HG03558 (cell line): ENCODE measurements at regions not wholly inside any gene's neighbourhood (a gene's known extent, or its start where the extent isn't known, plus 50 kb on each side); places are given as distances from the start of the nearest gene placed in this dataset.
"Not testable (repeated sequence)": the region's sequence is repeated elsewhere in the genome, so short reads cannot be mapped to it uniquely, and the experiment has no call there.

ENCODE experiments used
- ATAC-seq: cut with Tn5 transposase; IDR thresholded peaks from one replicate; pipeline ENCODE4 v1.9.1; 2021; ENCODE audit warnings: moderate number of reproducible peaks; ENCODE audit not compliant: unreplicated experiment; ENCODE audit errors: extremely low read depth

GRCh38 chr14:97785495-97785894 lies 988.3 kb downstream of the VRK1 start:
- no peak for ATAC-seq

GRCh38 chr14:97788364-97788763 lies 991.2 kb downstream of the VRK1 start:
- no peak for ATAC-seq

GRCh38 chr14:97788846-97789526 lies 991.8 kb downstream of the VRK1 start:
- no peak for ATAC-seq

DNA sequence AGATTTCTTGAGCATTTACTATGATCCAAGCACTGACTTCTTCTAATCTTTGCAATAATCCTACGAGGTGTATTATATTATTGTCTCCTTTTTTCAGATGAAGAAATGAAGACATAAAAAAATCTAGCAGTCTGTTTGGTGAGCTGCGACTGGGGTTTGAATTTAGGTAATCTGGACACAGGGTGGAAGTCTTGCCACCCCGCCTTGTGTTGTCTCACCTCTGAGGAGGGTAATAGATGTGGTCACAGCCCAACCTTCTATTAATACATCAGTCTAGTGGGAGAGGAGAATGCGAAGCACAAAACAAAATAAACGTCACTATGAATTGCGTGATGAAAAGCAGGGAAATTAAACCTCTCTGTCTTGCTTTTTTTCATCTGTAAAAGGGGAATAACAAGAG lies 993.9 kb downstream of the VRK1 start:
- no peak for ATAC-seq

DNA sequence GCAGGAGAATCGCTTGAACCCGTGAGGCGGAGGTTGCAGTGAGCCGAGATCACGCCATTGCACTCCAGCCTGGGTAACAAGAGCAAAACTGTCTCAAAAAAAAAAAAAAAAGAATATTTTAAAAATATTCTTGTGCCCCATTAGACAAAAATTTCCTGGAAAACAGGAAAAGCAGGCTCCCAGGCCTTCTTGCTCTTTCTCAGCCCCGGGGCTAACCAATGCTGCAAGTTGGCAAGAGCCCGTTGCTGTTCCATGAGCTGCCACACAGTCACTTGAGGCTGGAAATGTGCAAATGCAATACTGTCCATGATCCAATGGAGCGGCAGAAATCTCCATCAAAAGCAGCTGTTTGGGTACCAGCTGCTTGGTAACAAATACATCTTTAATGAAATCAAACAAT lies 994.7 kb downstream of the VRK1 start:
- no peak for ATAC-seq

DNA sequence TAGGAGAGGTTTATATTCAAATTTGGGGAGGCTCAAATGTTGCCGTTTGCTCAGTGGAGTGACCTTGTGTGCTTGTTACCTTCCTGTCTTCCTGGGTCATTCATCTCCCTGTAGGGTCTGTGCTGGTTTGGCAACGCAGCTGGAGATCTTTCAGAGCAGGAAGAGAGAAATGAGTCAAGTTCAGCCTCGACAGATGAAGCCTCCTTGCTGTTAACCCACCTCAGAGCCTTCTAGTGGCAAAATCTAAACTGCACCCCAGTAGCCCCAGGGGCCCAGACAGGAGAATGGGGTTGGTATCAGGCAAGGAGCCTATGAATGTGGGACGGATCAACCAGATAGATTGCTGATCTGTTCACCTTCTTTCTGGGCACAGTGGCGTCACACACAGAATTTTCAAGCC lies 999.3 kb downstream of the VRK1 start:
- ATAC-seq: no peak

DNA sequence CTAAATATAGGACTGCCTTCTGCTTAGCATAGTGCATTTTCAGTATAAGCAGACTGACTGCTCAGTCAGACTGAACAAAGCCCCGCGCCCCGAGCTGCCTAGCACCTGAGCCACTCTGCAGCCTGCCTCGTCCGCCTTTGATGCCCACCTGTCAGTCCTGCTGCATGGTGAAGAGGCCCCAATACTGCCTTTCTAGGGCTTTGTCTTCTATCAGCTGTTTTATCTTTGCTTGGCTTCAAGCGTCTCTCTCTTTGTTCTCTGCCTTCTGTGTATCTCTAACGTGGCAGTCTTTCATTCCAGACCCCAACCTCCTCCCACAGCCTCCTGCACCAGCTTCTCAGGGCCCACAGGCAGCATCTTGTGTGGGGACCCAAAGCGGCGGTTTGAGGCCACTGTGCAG lies 1001.0 kb downstream of the VRK1 start:
- no peak for ATAC-seq

DNA sequence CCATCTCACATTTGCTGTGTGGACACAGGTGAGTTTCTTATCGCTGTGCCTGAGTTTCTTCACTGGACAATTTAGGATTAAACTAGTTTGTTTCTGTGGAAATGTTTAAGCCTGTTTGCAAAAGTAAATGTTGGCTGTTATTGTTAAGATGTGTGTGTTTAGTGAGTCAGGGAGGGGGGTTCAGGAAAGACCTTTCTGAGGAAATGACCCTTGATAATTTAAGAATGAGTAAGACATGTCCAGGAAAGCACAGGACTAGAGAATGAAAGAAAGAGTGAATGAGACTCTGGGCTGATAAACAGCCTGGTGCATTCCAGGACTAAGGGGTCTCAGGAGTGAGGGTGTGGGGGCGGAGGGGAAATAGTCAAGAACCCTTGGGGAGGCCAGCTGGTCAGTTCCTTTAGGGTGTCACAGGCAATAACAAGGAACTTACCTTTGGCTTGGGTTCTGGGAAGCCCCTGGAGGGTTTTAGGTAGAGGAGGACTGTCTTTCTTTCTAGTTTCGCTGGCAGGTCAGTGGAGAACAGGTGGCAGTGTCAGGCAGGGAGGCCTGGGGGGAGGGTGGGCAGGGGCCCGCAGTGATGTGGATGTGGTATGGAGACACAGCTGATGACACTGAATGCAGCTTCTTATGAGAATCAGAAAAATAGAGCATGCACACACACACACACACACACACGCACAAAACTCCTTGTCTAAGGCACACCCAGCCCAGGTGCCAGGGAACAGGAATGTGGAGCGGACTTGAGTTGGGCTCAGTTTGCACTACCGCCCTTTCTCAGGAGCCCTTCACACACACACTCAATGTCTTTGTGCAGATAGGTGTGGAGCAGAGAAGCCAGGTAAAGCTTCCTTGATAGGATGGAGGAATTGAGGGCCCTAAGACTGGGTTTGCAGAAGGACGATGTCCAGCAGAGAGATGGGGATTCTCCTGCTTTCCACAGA lies 1005.5 kb downstream of the VRK1 start:
- ATAC-seq: no peak

DNA sequence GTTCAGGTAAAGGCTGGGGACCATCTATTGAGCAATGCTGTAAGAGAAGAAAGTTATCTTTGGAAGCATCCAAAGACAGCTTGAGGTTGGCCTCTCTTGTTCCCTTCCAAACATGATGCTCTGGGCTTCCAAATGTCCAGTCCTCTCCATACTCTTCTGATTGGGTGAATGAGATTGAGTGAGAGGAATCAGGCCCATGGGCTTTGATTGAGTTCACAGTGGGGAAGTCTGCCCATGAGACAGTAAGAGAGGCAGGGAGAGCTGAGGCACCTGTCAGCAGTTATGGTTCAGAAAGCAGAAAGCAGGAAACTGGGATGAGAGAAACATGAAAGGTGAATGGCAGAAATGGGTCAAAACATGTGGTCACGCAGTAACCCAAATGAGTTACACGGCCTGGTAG lies 1006.9 kb downstream of the VRK1 start:
- no peak for ATAC-seq

DNA sequence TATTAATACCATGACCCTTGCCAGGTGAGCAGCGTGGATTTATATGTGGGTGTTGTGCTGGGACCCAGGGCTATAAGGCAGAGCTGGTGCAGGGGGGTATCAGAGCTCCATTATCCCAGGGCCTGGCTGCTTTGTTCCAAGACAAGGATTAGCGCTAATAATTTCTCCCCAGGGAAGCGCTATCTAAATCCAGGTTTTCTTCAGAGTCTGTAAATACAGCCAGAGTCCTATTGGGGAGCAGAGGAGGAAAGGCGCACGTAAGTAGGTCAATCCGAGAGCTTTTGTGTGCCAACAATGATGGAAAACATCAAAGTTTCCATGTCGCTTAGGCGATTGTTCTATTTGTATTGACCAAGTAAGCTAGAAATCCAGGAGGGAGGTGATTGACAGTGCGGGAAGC lies 1009.7 kb downstream of the VRK1 start:
- ATAC-seq: no peak

DNA sequence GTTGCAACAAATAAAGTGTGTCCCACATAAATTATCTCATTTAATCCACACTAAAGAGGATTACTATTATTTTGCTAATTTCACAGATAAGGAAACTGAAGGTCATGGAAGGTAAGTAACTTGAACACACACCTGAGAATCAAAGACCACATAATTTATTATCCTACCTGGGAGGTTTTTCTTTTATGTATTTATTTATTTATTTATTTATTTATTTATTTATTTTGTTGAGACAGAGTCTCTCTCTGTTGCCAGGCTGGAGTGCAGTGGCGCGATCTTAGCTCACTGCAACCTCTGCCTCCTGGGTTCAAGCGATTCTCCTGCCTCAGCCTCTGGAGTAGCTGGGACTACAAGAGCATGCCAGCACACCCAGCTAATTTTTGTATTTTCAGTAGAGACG lies 1011.4 kb downstream of the VRK1 start:
- ATAC-seq: not testable (repeated sequence)

DNA sequence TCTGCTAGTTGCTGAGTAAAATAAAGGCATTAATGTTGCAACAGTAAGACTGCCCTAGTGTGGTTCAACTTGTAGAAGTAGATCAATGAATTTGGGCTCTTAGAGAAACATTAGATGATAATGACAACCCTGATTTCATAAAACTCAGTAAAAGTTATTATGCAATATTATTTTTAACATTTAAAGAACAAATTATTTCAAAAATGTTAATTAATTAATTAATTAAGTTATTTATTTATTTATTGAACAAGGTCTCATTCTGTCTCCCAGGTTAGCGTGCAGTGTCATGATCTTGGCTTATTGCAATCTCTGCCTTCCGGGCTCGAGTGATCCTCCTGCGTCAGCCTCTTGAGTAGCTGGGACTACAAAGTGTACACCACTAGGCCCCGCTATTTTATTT lies 1016.4 kb downstream of the VRK1 start:
- ATAC-seq: no peak

DNA sequence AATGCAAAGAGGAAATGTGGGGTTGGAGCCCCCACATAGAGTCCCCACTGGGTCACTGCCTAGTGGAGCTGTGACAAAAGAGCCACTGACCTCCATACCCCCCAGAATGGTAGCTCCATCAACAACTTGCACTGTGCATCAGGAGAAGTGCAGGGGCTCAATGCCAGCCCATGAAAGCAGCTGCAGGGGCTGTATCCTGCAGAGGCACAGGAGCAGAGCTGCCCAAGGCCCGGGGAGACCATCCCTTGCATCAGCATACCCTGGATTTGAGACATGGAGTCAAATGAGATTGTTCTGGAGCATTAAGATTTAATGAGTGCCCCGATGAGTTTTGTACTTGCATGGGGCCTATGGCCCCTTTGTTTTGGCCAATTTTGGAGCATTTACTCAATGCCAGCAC lies 1023.6 kb downstream of the VRK1 start:
- no peak for ATAC-seq

- no peak for ATAC-seq
Observed at GRCh38 chr14:97824218-97824617, 1027.0 kb downstream of the VRK1 start.

DNA sequence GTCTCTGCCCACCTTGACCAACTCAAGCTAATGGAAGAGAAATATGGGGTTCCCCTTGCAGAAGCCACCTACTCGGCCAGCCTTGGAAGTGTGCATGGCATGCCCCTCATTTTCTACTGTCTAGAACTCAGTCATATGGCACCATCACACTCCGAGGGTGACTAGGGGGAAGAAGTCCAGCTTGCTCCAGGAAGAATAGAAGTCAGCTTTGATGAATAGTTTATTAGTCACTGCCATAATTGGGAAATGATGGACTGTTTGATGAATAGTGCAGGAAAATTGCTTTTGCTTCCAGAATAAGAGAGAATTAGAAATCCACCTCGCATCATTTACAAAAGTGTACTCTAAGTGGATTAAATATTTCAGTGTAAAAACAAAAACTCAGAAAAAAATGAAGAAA lies 1030.6 kb downstream of the VRK1 start:
- ATAC-seq: no peak

- no peak for ATAC-seq
Observed at GRCh38 chr14:97832776-97833175, 1035.6 kb downstream of the VRK1 start.

DNA sequence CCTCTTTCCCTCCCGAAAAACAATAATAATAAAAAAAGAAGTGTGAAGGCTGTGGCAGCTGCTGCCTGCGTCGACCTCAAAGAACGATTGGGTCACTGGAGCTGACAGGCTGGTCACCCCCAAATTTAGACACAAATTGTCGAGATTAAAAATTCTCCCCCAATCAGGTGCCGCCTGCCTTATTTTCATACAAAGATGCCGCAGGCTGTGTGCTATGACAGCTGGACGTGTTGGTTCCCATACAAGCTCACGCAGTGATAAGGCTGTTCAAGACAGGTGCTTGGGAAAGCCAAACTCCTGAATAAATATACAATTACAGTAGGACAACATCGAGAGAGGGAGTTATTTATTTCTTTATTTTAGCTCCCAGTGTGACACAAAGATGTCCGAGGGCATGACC lies 1041.8 kb downstream of the VRK1 start:
- ATAC-seq: no peak

DNA sequence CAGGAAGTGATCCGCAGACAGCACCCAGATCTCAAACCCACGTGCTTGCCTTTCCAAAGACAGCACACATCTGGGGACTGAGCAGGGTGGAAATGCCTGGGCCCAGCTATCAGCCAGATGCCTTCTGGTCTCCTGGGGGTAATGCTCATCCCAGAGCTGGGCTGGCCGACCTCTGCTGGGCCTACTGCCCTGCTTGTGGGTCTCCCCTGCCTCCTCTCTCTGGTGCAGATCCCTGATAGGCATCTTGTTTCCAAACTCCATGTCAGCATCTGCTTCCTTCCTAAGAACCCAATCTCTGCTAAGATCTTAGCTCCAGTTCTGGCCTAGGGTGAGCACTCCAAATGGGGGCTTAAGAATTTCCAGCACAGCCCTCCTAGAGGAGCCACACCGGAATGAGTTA lies 1043.0 kb downstream of the VRK1 start:
- ATAC-seq: no peak

GRCh38 chr14:97841762-97842161 lies 1044.6 kb downstream of the VRK1 start:
- no peak for ATAC-seq

- ATAC-seq: no peak
Observed at GRCh38 chr14:97843066-97843465, 1045.9 kb downstream of the VRK1 start.

DNA sequence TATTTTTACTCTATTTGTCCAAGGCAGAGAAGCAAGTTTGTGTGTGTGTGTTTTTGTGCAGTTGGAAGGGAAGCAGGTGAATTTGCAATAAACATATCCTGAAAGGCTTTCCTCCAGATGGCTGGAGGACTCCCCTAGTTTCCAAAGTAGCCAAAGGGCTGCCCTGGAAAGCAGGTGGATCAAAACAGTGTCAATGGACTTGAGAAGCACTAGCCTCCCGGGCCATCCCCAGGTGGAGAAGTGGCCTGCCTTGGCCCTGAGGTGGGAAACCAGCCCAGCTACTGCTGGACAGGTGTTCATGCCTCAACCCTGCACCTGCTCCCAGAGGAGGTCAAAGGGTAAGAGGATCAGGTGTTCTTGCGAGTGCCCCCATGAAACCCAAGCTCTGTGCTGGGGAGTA lies 1046.9 kb downstream of the VRK1 start:
- no peak for ATAC-seq

DNA sequence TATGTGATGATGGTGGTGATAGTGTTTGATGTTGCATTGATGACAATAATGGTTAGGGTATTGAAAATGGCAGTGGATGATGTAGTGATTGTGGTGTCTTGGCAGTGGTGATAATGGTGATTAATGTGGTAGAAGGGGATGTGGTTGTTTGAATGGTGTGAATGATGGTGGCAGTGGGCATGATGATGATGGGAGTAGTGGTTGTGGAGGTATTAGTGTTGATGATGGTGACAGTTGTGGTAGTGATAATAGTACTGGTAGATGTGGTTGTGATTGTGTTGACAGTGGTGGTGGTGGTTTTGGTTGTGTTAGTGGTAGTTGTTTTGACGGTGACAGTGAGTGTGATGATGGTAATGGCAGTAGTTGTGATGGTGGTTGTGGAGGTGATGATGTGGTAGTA lies 1049.0 kb downstream of the VRK1 start:
- no peak for ATAC-seq
